ENCODE measurements at regions not wholly inside any gene's neighbourhood (a gene's known extent, or its start where the extent isn't known, plus 50 kb on each side); places are given as distances from the start of the nearest gene placed in this dataset.

DNA sequence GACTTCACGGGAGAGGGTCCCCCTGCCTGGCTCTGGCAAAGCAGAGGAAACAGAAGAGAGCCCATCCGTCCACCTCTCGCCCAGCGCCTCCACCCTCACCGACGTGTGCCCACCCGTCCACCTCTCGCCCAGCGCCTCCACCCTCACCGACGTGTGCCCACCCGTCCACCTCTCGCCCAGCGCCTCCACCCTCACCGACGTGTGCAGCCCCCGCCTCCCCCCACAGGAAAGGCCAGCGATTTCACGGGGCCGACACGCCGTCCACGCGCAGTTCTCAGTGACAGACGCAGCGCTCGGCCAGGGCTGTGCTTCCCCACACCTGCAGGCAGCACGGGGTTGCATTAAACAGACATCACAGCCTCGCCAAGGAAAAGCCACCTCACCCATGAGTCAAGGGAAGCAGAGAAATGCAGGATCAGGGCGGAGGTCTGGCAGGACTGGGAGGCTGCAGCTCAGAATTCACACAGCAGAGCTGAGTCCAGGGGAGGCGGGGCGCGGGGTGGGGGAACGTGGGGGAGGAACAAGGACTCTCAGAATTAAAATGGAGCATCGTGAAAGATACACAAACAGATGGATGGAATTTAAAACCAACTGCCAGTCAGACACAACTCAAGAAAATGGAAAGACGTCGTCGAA is 377.7 kb downstream of the BRD1 start:
- H3K4me1 ChIP-seq (ENCODE audit: control insufficient read depth, insufficient read depth, low read length), result peaks cover 7% of the 10 kb centered on the region; the same call in 1 of the 2 replicates
- no peaks in the 10 kb centered on the region for H3K36me3 ChIP-seq (ENCODE audit: control insufficient read depth in 2 of 2, insufficient read depth in 1 of 2, low read length in 2 of 2)
- ChIA-PET POLR2A (interaction anchor here (0.7 kb wide), 1 partner anchor 8 kb away, joined by 4 read pairs; no protein-coding TSS in a partner anchor), CTCF (interaction anchor here (0.6 kb wide), 1 partner anchor 32 kb away, joined by 3 read pairs; no protein-coding TSS in a partner anchor)
- H3K4me3 ChIP-seq (ENCODE audit: low read depth, low read length), result no peak overlapping the region
- no peak overlapping the region for H3K27ac ChIP-seq (ENCODE audit: extremely low read depth, low read depth, low read length)
- H3K9me3 ChIP-seq (ENCODE audit: control insufficient read depth, insufficient read depth, low read depth, low read length), result no peaks in the 10 kb centered on the region
- peak; percentile 13; the same call in 1 of the 2 replicates for TF ChIP-seq EGR2 (tag by site-specific recombination; IDR thresholded peaks at IDR 0.05; ENCODE audit: low read depth)
- no peak for TF ChIP-seq ZNF600 (tag by site-specific recombination; IDR thresholded peaks at IDR 0.05)

DNA sequence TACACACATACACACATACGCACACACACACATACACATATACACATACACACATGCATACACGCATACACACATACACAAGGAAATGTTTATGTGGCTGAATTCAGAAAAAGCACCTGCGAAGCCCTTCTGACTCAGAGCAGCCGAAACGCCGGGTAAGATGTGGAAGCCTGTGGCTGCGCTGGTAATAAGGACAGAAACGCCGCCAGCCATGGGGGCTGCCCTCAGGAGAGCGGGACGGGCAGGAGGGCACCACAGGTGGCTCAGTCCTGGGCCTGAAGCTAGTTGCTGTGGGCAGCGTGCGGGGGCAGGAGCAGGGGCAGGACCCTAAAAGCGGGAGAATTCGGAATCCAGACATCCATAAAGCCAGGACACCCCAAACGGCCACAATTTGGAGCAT is 378.3 kb downstream of the BRD1 start:
- POLR2A ChIA-PET, result no interaction called here
- no peak for TF ChIP-seq ZNF19 (tag by site-specific recombination; IDR thresholded peaks at IDR 0.05; ENCODE audit: low read depth)
- TF ChIP-seq, protein P1, sequence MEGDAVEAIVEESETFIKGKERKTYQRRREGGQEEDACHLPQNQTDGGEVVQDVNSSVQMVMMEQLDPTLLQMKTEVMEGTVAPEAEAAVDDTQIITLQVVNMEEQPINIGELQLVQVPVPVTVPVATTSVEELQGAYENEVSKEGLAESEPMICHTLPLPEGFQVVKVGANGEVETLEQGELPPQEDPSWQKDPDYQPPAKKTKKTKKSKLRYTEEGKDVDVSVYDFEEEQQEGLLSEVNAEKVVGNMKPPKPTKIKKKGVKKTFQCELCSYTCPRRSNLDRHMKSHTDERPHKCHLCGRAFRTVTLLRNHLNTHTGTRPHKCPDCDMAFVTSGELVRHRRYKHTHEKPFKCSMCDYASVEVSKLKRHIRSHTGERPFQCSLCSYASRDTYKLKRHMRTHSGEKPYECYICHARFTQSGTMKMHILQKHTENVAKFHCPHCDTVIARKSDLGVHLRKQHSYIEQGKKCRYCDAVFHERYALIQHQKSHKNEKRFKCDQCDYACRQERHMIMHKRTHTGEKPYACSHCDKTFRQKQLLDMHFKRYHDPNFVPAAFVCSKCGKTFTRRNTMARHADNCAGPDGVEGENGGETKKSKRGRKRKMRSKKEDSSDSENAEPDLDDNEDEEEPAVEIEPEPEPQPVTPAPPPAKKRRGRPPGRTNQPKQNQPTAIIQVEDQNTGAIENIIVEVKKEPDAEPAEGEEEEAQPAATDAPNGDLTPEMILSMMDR (tag by site-specific recombination; IDR thresholded peaks at IDR 0.05), result no peak
- no peak for TF ChIP-seq MYNN (tag by site-specific recombination; IDR thresholded peaks at IDR 0.05; ENCODE audit: borderline replicate concordance)
- no peak for TF ChIP-seq SETDB1 (IDR thresholded peaks at IDR 0.05; ENCODE audit: insufficient read length, low read length)
- TF ChIP-seq ZNF560 (tag by site-specific recombination; IDR thresholded peaks at IDR 0.05; ENCODE audit: borderline replicate concordance), result no peak
- no peak for TF ChIP-seq ZNF549 (tag by site-specific recombination; IDR thresholded peaks at IDR 0.05)
- TF ChIP-seq, protein P2, sequence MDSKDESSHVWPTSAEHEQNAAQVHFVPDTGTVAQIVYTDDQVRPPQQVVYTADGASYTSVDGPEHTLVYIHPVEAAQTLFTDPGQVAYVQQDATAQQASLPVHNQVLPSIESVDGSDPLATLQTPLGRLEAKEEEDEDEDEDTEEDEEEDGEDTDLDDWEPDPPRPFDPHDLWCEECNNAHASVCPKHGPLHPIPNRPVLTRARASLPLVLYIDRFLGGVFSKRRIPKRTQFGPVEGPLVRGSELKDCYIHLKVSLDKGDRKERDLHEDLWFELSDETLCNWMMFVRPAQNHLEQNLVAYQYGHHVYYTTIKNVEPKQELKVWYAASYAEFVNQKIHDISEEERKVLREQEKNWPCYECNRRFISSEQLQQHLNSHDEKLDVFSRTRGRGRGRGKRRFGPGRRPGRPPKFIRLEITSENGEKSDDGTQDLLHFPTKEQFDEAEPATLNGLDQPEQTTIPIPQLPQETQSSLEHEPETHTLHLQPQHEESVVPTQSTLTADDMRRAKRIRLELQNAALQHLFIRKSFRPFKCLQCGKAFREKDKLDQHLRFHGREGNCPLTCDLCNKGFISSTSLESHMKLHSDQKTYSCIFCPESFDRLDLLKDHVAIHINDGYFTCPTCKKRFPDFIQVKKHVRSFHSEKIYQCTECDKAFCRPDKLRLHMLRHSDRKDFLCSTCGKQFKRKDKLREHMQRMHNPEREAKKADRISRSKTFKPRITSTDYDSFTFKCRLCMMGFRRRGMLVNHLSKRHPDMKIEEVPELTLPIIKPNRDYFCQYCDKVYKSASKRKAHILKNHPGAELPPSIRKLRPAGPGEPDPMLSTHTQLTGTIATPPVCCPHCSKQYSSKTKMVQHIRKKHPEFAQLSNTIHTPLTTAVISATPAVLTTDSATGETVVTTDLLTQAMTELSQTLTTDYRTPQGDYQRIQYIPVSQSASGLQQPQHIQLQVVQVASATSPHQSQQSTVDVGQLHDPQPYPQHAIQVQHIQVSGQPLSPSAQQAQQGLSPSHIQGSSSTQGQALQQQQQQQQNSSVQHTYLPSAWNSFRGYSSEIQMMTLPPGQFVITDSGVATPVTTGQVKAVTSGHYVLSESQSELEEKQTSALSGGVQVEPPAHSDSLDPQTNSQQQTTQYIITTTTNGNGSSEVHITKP (tag by site-specific recombination; IDR thresholded peaks at IDR 0.05), result no peak
- TF ChIP-seq ZNF214 (tag by site-specific recombination; IDR thresholded peaks at IDR 0.05; ENCODE audit: borderline replicate concordance), result no peak
- TF ChIP-seq ZNF639 (tag by site-specific recombination; IDR thresholded peaks at IDR 0.05), result no peak
- TF ChIP-seq ZNF138 (tag by site-specific recombination; IDR thresholded peaks at IDR 0.05; ENCODE audit: borderline replicate concordance), result no peak
- TF ChIP-seq ZNF600 (tag by site-specific recombination; IDR thresholded peaks at IDR 0.05), result no peak
- Histone ChIP-seq H3K27ac (ENCODE audit: extremely low read depth, low read depth, low read length) (no peak overlapping the region), H3K4me3 (ENCODE audit: low read depth, low read length) (no peak overlapping the region), H3K4me1 (ENCODE audit: control insufficient read depth, insufficient read depth, low read length) (peaks cover 7% of the 10 kb centered on the region; the same call in 1 of the 2 replicates), H3K9me3 (ENCODE audit: control insufficient read depth, insufficient read depth, low read depth, low read length) (no peaks in the 10 kb centered on the region), H3K36me3 (ENCODE audit: control insufficient read depth in 2 of 2, insufficient read depth in 1 of 2, low read length in 2 of 2) (no peaks in the 10 kb centered on the region)
- CTCF ChIA-PET, result no interaction called here

GRCh38 chr22:49448526-49448925 is 379.1 kb downstream of the BRD1 start:
- Histone ChIP-seq H3K9me3 (ENCODE audit: control insufficient read depth, insufficient read depth, low read depth, low read length) (no peaks in the 10 kb centered on the region), H3K4me3 (ENCODE audit: low read depth, low read length) (no peak overlapping the region), H3K4me1 (ENCODE audit: control insufficient read depth, insufficient read depth, low read length) (peaks cover 7% of the 10 kb centered on the region; the same call in 1 of the 2 replicates), H3K36me3 (ENCODE audit: control insufficient read depth in 2 of 2, insufficient read depth in 1 of 2, low read length in 2 of 2) (no peaks in the 10 kb centered on the region), H3K27ac (ENCODE audit: extremely low read depth, low read depth, low read length) (no peak overlapping the region)
- CTCF ChIA-PET, result no interaction called here
- POLR2A ChIA-PET, result no interaction called here
- TF ChIP-seq ZNF140 (tag by site-specific recombination; IDR thresholded peaks at IDR 0.05) (no peak), ZNF785 (tag by site-specific recombination; IDR thresholded peaks at IDR 0.05) (no peak), ZNF768 (tag by site-specific recombination; IDR thresholded peaks at IDR 0.05) (no peak), KLF1 (tag by site-specific recombination; IDR thresholded peaks at IDR 0.05) (no peak), ZNF433 (tag by site-specific recombination; IDR thresholded peaks at IDR 0.05; ENCODE audit: low read depth) (no peak), ZSCAN16 (tag by site-specific recombination; IDR thresholded peaks at IDR 0.05) (no peak), OVOL3 (tag by site-specific recombination; IDR thresholded peaks at IDR 0.05) (no peak)
- TF ChIP-seq, protein P1 (tag by site-specific recombination; IDR thresholded peaks at IDR 0.05), result no peak
- TF ChIP-seq, protein P3, sequence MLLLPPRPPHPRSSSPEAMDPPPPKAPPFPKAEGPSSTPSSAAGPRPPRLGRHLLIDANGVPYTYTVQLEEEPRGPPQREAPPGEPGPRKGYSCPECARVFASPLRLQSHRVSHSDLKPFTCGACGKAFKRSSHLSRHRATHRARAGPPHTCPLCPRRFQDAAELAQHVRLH (tag by site-specific recombination; IDR thresholded peaks at IDR 0.05), result no peak
